PFSK-1 (cell line): ENCODE measurements at regions not wholly inside any gene's neighbourhood (a gene's known extent, or its start where the extent isn't known, plus 50 kb on each side); places are given as distances from the start of the nearest gene placed in this dataset.

Source experiments
- FOXP2 ChIP-seq: optimal IDR thresholded peaks from 2 replicates; pipeline ENCODE3; 2011; ENCODE audit warnings: borderline replicate concordance, control low read depth, inconsistent platforms; ENCODE audit not compliant: insufficient read depth; ENCODE audit errors: extremely low read length, extremely low read depth
- POLR2AphosphoS5 ChIP-seq: IDR thresholded peaks from 2 replicates; pipeline ENCODE4 v1.6.1; 2012; ENCODE audit warnings: low read depth, mild to moderate bottlenecking, control low read depth, low read length, moderate library complexity
- SIN3A ChIP-seq: IDR thresholded peaks from 2 replicates; pipeline ENCODE4 v1.6.1; 2012; ENCODE audit warnings: mild to moderate bottlenecking, low read length, moderate library complexity, borderline replicate concordance; ENCODE audit not compliant: insufficient read depth
- TAF1 ChIP-seq: IDR thresholded peaks from 2 replicates; pipeline ENCODE4 v1.6.1; 2012; ENCODE audit warnings: low read length, control low read depth, borderline replicate concordance; ENCODE audit not compliant: insufficient read depth
- TF ChIP-seq, protein P1 (sequence below), 2 experiments: IDR thresholded peaks; 2 replicates each; pipeline versions ENCODE4 v1.6.1 to v1.8.0; 2011 to 2012; ENCODE audit warnings: low read depth in 2 of 2, low read length in 2 of 2, control low read depth in 1 of 2, inconsistent platforms in 1 of 2, mild to moderate bottlenecking in 1 of 2, moderate library complexity in 1 of 2; ENCODE audit not compliant: insufficient read depth in 1 of 2

DNA sequence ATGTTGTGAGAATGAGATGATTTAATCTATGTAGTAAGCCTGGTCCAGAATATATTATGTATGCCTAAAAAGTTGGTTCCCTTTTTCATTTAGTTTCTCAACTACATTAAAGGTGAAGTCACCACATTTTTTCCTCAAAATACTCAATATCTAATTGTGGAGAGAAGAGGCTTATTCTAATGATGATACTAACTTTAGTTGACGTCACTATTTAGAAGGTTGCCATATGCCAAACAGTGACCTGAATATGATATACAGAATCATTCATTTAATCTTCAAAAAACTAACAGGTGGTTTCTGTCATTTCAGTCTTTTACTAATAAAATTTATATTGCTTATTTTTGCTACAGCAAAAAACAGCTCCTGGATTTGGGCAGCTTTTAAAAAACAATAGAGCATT lies 480.7 kb upstream of the NWD2 start:
- TF ChIP-seq TAF1 (no peak), SIN3A (no peak)

DNA sequence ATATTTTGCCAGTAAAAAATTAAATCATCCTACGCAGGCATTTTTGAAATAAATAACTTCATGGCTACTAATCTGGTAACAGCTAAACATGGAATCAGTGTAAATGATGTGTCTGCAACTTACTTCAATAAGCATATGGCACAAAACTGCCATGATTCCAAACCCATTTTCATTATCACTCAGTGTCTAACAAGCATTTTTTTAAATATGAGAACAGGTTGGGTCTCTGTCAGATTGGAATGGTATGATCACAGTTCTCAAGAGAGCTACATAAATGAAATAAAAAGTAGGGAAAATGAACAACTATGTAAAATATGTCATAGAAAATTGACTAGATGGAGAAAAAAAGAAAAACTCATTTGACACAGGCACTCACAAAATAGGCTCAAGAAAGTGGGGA lies 476.9 kb upstream of the NWD2 start:
- TF ChIP-seq TAF1 (no peak), SIN3A (no peak), FOXP2 (no peak), POLR2AphosphoS5 (no peak)
- TF ChIP-seq, protein P1, sequence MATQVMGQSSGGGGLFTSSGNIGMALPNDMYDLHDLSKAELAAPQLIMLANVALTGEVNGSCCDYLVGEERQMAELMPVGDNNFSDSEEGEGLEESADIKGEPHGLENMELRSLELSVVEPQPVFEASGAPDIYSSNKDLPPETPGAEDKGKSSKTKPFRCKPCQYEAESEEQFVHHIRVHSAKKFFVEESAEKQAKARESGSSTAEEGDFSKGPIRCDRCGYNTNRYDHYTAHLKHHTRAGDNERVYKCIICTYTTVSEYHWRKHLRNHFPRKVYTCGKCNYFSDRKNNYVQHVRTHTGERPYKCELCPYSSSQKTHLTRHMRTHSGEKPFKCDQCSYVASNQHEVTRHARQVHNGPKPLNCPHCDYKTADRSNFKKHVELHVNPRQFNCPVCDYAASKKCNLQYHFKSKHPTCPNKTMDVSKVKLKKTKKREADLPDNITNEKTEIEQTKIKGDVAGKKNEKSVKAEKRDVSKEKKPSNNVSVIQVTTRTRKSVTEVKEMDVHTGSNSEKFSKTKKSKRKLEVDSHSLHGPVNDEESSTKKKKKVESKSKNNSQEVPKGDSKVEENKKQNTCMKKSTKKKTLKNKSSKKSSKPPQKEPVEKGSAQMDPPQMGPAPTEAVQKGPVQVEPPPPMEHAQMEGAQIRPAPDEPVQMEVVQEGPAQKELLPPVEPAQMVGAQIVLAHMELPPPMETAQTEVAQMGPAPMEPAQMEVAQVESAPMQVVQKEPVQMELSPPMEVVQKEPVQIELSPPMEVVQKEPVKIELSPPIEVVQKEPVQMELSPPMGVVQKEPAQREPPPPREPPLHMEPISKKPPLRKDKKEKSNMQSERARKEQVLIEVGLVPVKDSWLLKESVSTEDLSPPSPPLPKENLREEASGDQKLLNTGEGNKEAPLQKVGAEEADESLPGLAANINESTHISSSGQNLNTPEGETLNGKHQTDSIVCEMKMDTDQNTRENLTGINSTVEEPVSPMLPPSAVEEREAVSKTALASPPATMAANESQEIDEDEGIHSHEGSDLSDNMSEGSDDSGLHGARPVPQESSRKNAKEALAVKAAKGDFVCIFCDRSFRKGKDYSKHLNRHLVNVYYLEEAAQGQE (IDR thresholded peaks at IDR 0.05; ENCODE audit: insufficient read depth in 1 of 2, low read depth in 2 of 2, low read length in 2 of 2): no peak

- TF ChIP-seq, protein P1 (IDR thresholded peaks at IDR 0.05; ENCODE audit: insufficient read depth in 1 of 2, low read depth in 2 of 2, low read length in 2 of 2): peak in 1 of 2 experiments; percentile 60; a peak in 1 of 4 replicates
- TF ChIP-seq POLR2AphosphoS5: no peak
Observed at GRCh38 chr4:36771411-36772153, 473.0 kb upstream of the NWD2 start.

- TF ChIP-seq TAF1 (no peak), SIN3A (no peak), POLR2AphosphoS5 (no peak), FOXP2 (no peak)
- TF ChIP-seq, protein P1 (IDR thresholded peaks at IDR 0.05; ENCODE audit: insufficient read depth in 1 of 2, low read depth in 2 of 2, low read length in 2 of 2): no peak
Observed at GRCh38 chr4:36772154-36772516, 472.4 kb upstream of the NWD2 start.

DNA sequence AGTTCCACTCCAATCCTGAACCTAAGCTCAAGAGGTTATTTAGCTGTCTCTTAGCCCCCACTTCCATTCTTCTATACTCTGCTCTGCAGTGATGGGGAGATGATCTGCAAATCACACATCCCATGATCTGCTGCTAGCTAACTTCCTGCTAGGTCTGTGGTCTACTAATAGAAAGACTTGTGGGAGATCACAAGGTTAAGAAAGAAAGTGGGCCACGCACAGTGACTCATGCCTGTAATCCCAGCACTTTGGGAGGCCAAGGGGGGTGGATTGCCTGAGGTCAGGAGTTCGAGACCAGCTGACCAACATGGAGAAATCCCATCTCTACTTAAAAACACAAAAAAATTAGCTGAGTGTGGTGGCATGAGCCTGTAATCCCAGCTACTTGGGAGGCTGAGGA lies 471.1 kb upstream of the NWD2 start:
- TF ChIP-seq, protein P1 (IDR thresholded peaks at IDR 0.05; ENCODE audit: insufficient read depth in 1 of 2, low read depth in 2 of 2, low read length in 2 of 2): no peak
- TF ChIP-seq SIN3A (no peak), FOXP2 (no peak), POLR2AphosphoS5 (no peak), TAF1 (no peak)
